HG03439 (cell line): ENCODE measurements at regions not wholly inside any gene's neighbourhood (a gene's known extent, or its start where the extent isn't known, plus 50 kb on each side); places are given as distances from the start of the nearest gene placed in this dataset.

Experiments
- ATAC-seq: cut with Tn5 transposase; IDR thresholded peaks from one replicate; pipeline ENCODE4 v1.9.1; 2021; ENCODE audit warnings: mild to moderate bottlenecking, moderate library complexity; ENCODE audit not compliant: unreplicated experiment

DNA sequence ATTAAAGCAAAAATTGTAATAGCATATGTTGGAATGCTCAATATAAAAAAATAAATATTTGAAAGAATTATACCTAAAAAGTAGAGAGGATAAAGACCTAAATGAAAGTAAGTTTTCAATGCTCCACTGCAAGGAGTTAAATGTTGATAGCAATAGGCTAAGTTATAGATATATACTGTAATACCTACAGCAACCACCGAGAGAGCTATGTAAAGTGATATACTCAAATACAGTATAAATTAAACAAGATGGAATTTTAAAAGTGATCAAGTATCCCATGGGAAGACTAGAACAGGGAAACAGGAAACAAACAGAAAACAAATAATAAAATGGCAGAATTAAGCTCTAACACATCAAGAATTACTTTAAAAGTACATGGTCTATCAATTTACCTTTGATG lies 73.9 kb downstream of the CASP3 start:
- ATAC-seq = no peak

DNA sequence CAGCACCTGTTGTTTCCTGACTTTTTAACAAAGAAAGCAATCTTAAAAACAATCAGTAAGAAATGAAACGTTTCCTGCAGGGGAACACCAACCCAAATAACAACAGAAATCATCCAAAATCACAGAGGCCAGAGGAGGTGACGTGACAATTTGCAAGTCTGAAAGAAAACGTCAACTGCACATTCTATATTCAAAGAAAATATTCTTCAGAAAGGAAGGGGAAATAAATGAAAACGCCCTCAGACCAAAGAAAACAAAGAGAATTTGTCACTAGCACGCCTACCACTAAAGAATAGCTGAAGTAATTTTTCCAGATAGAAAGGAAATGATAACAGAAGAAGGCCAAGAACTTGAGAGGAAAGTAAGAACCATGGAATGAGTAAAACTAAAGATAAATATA lies 74.4 kb downstream of the CASP3 start:
- no peak for ATAC-seq

- ATAC-seq = no peak
These were observed 75.5 kb downstream of the CASP3 start for GRCh38 chr4:184573701-184574100.

DNA sequence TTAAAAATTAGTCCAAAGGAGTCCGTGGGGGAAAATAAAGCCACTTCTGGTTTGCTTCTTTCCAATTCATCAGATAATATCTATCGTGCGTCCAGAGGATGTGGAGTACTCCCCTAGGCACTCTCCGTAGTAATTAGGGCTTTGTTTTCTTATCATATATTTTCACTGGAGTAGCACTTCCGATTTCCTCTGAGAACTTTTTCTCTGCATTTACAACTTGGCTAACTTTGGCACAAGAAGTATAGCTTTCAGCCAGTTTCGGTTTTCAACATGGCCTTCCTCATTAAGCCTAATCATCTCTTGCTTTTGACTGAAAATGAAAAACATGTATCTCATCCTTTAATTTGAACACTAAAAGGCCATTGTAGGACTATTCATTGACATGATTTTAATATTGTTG lies 80.5 kb downstream of the CASP3 start:
- ATAC-seq = no peak

- ATAC-seq = no peak
These were observed 85.6 kb downstream of the CASP3 start for GRCh38 chr4:184563621-184564020.

GRCh38 chr4:184558996-184559395 lies 84.6 kb upstream of the IRF2 start:
- ATAC-seq = no peak

DNA sequence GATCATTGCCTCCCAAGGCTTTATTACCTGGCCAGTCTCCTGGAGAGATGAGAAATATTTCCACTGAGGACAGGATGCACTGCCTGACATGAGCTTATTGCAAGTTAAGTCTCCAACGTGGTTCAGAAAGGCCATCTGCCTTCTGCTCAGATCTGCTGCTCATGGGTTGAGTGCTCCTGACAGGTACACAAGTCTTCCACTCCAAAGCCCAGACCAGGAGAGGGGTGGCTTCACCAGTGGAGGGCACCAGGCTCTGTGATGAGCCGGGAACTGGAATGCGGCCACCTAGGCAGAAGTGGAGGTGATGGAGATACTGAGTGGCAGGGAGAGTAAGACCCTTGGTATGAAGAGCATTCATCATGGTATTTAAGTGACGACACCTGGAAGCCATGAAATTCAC lies 79.5 kb upstream of the IRF2 start:
- no peak for ATAC-seq

DNA sequence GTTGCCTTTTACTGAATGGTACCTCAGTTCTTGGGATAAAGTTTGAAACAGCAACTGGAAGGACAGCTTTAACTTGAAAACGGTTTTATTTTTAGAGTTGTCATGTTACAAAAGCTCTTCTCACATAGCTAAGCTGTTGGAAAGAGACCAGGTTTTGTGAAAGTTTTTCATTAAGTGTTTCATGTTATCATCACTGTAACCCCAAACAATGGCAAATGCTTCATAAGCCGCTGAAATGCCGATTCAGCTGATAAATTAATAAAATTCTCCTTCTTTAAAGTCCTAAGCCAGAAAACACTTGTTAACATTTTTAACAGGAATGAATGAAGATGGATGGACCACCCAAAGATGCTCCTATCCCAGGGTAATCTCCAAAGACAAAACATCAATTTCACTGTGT lies 76.1 kb upstream of the IRF2 start:
- ATAC-seq = no peak

DNA sequence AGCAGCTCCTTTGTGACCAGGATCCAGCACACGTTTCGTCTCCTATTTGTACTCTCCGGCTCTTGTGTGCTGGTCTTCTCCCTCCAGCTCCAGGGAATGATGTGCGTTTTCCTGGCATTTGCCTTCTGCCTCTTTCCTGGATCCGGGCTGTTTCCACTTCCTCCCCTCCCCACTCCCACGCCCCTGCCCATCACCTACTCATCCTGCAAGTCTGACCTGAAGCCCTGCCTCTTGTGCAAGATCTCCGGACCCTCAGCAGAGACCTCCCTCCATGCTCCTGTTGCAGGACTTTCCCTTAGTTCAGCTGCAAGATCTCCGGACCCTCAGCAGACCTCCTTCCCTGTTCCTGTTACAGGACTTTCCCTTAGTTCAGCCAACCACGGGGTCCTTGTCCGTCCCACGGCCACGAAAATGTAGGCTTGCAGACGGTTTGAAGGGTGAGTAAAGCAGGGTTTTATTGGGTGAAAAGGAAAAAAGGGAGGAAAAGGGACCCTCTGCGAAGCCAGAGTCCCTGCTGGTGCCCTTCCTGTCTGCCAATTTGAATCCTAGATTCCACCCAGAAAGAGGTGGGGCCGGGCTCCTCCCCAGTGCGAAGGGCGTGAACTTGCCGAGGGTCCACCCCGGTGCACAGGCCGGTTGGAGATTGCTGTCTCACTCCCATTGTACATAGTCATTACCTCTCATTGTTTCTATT lies 74.4 kb upstream of the IRF2 start:
- ATAC-seq = no peak

DNA sequence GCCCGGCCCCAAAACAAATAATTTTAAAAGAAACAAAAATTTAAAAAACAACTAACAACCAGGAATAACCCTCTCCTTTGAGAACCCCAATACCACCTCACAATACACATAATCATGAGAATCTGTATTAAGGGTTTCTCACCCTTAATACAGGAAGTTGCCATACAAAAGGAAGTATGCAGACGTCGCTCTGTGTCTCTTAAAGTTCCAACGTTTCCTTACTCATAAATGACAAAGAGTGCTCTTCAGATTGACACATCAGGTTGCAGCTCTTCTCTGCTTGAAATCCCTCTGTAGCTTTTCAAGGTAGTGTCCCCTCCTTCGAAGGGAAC lies 73.9 kb upstream of the IRF2 start:
- ATAC-seq = no peak

DNA sequence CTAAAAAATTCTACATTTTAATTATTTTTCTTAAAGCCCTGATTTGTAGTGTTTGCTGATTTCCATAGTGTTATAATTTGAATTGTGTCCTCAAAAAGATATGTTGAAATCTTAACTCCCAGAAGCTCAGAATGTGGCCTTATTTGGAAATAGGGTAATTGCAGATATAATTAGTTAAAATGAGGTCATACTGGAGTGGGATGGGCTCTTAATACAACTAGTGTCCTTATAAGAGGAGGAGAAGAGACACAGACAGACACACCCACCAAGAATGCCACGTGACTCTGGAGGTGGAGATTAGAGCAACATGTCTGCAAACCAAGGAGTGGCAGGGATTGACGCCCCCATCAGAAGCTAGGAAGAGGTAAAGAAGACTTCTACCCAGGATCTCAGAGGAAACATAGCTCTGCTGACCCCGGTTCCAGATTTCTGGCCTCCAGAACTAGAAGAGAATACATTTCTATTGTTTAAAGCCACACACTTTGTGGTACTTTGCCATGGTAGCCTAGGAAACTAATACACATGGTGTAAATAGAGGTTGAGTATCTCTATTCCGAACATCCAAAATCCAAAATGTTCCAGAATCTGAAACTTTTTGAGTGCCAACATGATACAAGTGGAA lies 70.5 kb upstream of the IRF2 start:
- ATAC-seq = no peak

GRCh38 chr4:184541907-184542306 lies 67.6 kb upstream of the IRF2 start:
- ATAC-seq = no peak

DNA sequence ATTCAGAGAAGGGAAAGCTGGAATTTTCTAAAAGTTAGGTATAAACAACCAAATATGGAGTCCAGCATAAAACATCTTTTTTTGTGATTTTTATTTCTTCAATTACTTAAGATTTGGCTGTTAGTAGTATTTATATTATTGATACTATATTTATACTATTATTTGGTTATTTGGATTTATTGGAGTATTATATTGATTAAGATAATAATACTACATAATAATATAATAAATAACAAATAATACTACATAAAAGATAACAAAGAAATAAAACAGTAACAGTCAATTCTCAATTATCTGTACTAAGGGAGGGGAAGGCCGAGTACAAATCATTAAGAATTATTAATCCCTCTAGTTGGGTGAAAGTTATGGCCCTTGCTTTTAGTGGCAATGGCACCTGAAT lies 66.0 kb upstream of the IRF2 start:
- no peak for ATAC-seq

DNA sequence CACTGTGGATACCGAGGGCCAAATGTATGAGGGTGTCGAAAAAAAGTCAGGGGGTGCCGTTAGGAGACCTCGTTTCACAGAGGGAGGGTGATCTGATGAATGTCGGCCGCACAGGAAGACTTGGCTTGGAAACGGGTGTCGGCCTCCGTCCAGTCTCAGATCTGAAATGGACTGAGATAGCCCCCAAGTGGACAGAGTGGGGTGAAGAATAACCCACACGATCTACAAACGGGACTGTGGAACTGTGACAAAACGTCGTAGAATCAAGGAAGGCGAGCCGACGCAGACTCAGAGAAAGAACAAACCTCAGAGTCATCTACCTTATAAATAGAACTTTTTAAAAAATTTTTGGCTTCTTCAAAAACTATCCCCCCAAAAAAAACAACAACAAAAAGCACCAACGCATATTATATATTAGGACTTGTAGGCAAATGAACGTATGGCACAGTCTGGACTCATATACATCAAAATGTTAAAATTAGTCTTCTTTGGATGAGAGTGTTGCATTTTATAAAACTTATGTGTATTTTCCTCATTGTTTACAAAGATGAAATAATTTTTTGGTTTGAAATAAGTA lies 63.8 kb upstream of the IRF2 start:
- peak; percentile 44 for ATAC-seq

DNA sequence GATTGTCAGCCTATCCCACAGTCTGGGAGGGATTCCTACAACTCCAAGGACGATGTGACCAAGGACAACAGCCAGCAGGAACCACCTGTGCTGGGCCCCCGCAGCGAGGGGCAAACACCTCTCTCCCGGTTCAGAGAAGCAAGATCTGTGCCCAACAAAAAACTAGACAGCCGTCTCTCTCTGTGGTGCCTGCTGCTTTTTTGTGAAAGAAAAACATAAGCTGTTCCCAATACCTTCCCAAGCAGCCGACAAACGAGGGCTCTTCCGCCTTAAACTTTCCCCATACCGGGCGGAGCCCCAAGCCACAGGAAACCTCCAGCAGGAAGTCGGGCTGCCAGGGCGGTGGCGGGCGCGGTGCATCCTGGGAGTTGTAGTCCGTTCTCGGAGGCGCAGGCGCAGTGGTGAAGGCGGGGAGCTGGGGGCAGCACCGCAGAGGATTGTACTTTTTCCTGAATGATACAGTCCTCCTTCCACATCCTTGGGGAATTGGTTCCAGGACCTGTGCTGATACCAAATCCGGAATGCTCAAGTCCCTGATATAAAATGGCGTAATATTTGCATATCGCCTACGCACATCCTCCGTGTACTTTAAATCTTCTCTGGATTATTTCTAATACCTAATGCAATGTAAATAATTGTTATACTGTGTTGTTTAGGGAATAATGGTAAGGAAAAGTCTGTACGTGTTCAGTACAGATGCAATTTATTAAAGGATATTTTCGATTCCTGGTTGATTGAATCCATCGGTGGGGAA lies 63.1 kb upstream of the IRF2 start:
- ATAC-seq = peak; percentile 48

DNA sequence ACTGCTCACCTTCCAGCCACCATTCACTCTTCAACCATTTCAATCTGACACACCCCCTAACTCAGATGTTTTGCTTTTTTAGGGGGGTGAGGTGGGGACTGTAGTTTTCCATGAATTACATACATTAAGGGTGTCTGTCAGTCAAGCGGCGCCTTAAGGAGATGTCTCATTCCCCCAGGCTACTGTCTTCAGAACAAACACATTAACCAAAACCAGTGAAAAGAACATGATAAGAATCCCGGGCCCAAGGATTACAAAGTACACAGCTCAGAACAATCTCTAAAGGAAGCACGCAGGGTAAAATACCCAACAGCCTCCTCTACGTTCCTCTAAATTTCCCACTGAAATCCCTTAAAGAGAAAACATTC lies 62.5 kb upstream of the IRF2 start:
- ATAC-seq = no peak

DNA sequence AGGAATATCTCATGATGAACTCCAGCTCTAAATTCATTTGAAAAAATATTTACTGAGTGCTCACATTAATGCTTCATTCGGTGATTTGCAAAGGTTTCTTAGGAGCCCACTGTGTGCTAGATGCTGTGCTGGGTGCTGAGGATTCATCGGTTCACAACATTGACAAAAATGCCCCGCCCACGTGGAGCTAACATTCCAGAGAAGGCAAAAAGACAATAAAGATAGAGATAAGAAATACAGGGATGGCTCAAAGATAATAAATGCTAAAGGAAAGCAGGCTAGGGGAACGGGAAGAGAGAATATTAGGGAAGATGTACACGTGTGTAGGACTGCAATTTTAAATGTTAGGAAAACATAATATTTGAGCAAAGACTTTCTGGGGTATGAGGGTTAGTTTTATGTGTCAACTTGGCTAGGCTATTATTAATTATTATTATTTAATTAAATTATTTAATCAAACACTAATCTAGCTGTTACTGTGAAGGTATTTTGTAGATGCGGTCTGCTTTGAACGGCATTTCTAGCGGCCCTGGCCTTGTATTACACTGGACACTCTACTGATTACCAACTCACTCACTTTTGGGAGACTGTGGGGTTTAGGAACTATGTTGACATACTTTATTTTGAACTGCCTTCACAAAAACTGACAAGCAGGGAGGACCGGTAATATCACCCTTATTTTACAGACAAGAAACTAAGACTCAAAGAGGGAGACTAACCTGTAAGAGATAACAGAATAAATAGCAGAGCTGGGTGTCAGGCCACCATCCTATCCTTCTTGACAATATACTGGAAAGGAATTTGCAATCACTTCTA lies 61.9 kb upstream of the IRF2 start:
- no peak for ATAC-seq

- peak; percentile 51 for ATAC-seq
These were observed 60.4 kb upstream of the IRF2 start for GRCh38 chr4:184534511-184535391.

GRCh38 chr4:184533908-184534307 lies 59.6 kb upstream of the IRF2 start:
- ATAC-seq = no peak

DNA sequence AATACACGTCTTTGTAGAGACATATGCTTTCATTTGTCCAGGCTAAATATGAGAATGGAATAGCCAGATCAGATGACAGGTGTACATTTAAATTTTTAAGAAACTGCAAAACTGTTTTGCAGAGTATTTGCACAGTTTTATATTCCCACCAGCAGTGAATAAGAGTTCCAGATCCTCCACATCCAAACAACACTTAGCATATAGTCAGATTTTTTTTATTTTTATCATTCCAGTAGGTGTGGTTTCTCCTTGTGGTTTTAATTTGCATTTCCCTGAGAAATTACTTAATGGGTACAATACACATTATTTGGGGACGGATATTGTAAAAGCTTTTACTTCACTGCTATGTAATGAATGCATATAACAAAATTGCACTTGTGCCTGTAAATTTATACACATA lies 56.7 kb upstream of the IRF2 start:
- no peak for ATAC-seq
